H9 (cell line): ENCODE measurements at regions not wholly inside any gene's neighbourhood (a gene's known extent, or its start where the extent isn't known, plus 50 kb on each side); places are given as distances from the start of the nearest gene placed in this dataset.

Source experiments
- DNase-seq: peaks from one replicate; pipeline ENCODE4 v3.0.0-alpha.2; 2017
- H2AFZ ChIP-seq: one replicate; pipeline ENCODE4 v1.6.1; 2013; ENCODE audit warnings: mild to moderate bottlenecking, low read length, control low read depth, moderate library complexity
- H2AK5ac ChIP-seq: 2 replicates; pipeline ENCODE4 v1.6.1; 2013; ENCODE audit warnings: low read length, control low read depth, mixed read lengths; ENCODE audit not compliant: insufficient read length
- H2BK120ac ChIP-seq: one replicate; pipeline ENCODE4 v1.6.1; 2013; ENCODE audit warnings: low read depth, mild to moderate bottlenecking, low read length, control low read depth, inconsistent platforms; ENCODE audit not compliant: poor library complexity, severe bottlenecking
- H2BK12ac ChIP-seq: 2 replicates; pipeline ENCODE4 v1.6.1; 2013; ENCODE audit warnings: low read length, control low read depth, mixed read lengths, low read depth; ENCODE audit not compliant: insufficient read length
- H2BK15ac ChIP-seq: 2 replicates; pipeline ENCODE4 v1.6.1; 2013; ENCODE audit warnings: low read depth, low read length, control low read depth
- H2BK20ac ChIP-seq: one replicate; pipeline ENCODE4 v1.6.1; 2013; ENCODE audit warnings: low read depth, mild to moderate bottlenecking, low read length, control low read depth, inconsistent platforms; ENCODE audit not compliant: poor library complexity, severe bottlenecking
- H2BK5ac ChIP-seq: 2 replicates; pipeline ENCODE4 v1.6.1; 2013; ENCODE audit warnings: low read length, control low read depth, mixed read lengths; ENCODE audit not compliant: insufficient read length
- H3K14ac ChIP-seq: 2 replicates; pipeline ENCODE4 v1.6.1; 2013; ENCODE audit warnings: low read length, control low read depth; ENCODE audit not compliant: insufficient read depth
- H3K18ac ChIP-seq: 2 replicates; pipeline ENCODE4 v1.6.1; 2013; ENCODE audit warnings: low read depth, mild to moderate bottlenecking, mixed read lengths, low read length, control low read depth; ENCODE audit not compliant: insufficient read length
- H3K23ac ChIP-seq: 2 replicates; pipeline ENCODE4 v1.6.1; 2013; ENCODE audit warnings: low read length, control low read depth, mixed read lengths, low read depth; ENCODE audit not compliant: insufficient read length
- H3K23me2 ChIP-seq: 2 replicates; pipeline ENCODE4 v1.6.1; 2013; ENCODE audit warnings: low read depth, mild to moderate bottlenecking, mixed read lengths, low read length, control low read depth; ENCODE audit not compliant: insufficient read length, poor library complexity, severe bottlenecking
- H3K27ac ChIP-seq: 2 replicates; pipeline ENCODE4 v1.5.1; 2013; ENCODE audit warnings: low read length, control low read depth, mixed read lengths, low read depth; ENCODE audit not compliant: insufficient read length
- H3K27me3 ChIP-seq: 2 replicates; pipeline ENCODE4 v1.6.1; 2013; ENCODE audit warnings: low read length, control low read depth, inconsistent platforms; ENCODE audit not compliant: insufficient read depth
- H3K4ac ChIP-seq: 2 replicates; pipeline ENCODE4 v1.6.1; 2013; ENCODE audit warnings: low read depth, mild to moderate bottlenecking, control low read depth, inconsistent platforms, low read length, moderate library complexity
- H3K4me1 ChIP-seq: 2 replicates; pipeline ENCODE4 v1.6.1; 2013; ENCODE audit warnings: low read length, control low read depth, inconsistent platforms; ENCODE audit not compliant: insufficient read depth
- H3K4me2 ChIP-seq: 2 replicates; pipeline ENCODE4 v1.6.1; 2013; ENCODE audit warnings: low read length, control low read depth, mixed read lengths; ENCODE audit not compliant: insufficient read length, insufficient read depth
- H3K56ac ChIP-seq: 2 replicates; pipeline ENCODE4 v1.6.1; 2013; ENCODE audit warnings: low read depth, mild to moderate bottlenecking, mixed read lengths, low read length, control low read depth; ENCODE audit not compliant: insufficient read length
- H3K79me1 ChIP-seq: 2 replicates; pipeline ENCODE4 v1.6.1; 2013; ENCODE audit warnings: low read depth, mild to moderate bottlenecking, moderate library complexity, low read length, control low read depth, inconsistent platforms; ENCODE audit not compliant: insufficient read depth, poor library complexity, severe bottlenecking
- H3K79me2 ChIP-seq: 2 replicates; pipeline ENCODE4 v1.6.1; 2013; ENCODE audit warnings: low read length, control low read depth, inconsistent platforms; ENCODE audit not compliant: insufficient read depth
- H3K9ac ChIP-seq: 2 replicates; pipeline ENCODE4 v1.6.1; 2013; ENCODE audit warnings: low read length, control low read depth, mixed read lengths; ENCODE audit not compliant: insufficient read length; ENCODE audit errors: extremely low read depth
- H3K9me3 ChIP-seq: one replicate; pipeline ENCODE4 v1.6.1; 2013; ENCODE audit warnings: low read depth, low read length, inconsistent platforms; ENCODE audit not compliant: control insufficient read depth
- H3T11ph ChIP-seq: one replicate; pipeline ENCODE4 v1.6.1; 2013; ENCODE audit warnings: mild to moderate bottlenecking, low read length, control low read depth, inconsistent platforms
- H4K20me1 ChIP-seq: one replicate; pipeline ENCODE4 v1.6.1; 2013; ENCODE audit not compliant: control insufficient read depth, insufficient read length, insufficient read depth
- H4K5ac ChIP-seq: 2 replicates; pipeline ENCODE4 v1.6.1; 2013; ENCODE audit warnings: low read depth, mild to moderate bottlenecking, mixed read lengths, low read length, control low read depth; ENCODE audit not compliant: insufficient read length
- H4K8ac ChIP-seq: replicated peaks from 2 replicates; pipeline ENCODE4 v1.6.1; 2013; ENCODE audit warnings: low read length, control low read depth, mixed read lengths, low read depth; ENCODE audit not compliant: insufficient read length
- H4K91ac ChIP-seq: 2 replicates; pipeline ENCODE4 v1.6.1; 2013; ENCODE audit warnings: low read depth, mild to moderate bottlenecking, moderate library complexity, mixed read lengths, low read length, control low read depth; ENCODE audit not compliant: insufficient read length
- H3K27ac Mint-ChIP-seq, 3 experiments: 2 replicates in 2 of 3; 3 replicates in 1 of 3; pipeline ENCODE4 v1.8.0; 2020 to 2021; ENCODE audit warnings: mixed read lengths in 3 of 3, mild to moderate bottlenecking in 1 of 3, moderate library complexity in 1 of 3
- H3K27me3 Mint-ChIP-seq: 2 replicates; pipeline ENCODE4 v1.8.0; 2021; ENCODE audit warnings: low read depth, mild to moderate bottlenecking, moderate library complexity, mixed read lengths
- H3K36me3 Mint-ChIP-seq, 3 experiments: 2 replicates in 2 of 3; 3 replicates in 1 of 3; pipeline ENCODE4 v1.8.0; 2020 to 2021; ENCODE audit warnings: low read depth in 3 of 3, mixed read lengths in 3 of 3; ENCODE audit not compliant: insufficient read depth in 1 of 3
- H3K4me1 Mint-ChIP-seq, 2 experiments: 2 replicates each; pipeline ENCODE4 v1.8.0; 2020; ENCODE audit warnings: mixed read lengths in 2 of 2
- H3K4me3 Mint-ChIP-seq, 2 experiments: 2 replicates in 1 of 2; 3 replicates in 1 of 2; pipeline ENCODE4 v1.8.0; 2020 to 2021; ENCODE audit warnings: mild to moderate bottlenecking in 2 of 2, mixed read lengths in 2 of 2, moderate library complexity in 1 of 2
- H3K9me3 Mint-ChIP-seq, 2 experiments: 2 replicates in 1 of 2; 3 replicates in 1 of 2; pipeline ENCODE4 v1.8.0; 2020; ENCODE audit warnings: mild to moderate bottlenecking in 2 of 2, mixed read lengths in 2 of 2, moderate library complexity in 1 of 2
- WGBS: extraction: QIAGEN DNeasy Blood & Tissue Kit; methylation state at CpG from one replicate; pipeline ENCODE4 v1.1.7; 2013; ENCODE audit warnings: missing lambda C conversion rate, low lambda C conversion rate, mixed read lengths; ENCODE audit not compliant: insufficient read length; ENCODE audit errors: extremely low coverage; 5-methylcytosine and 5-hydroxymethylcytosine counted together
- TF ChIP-seq, protein P1 (sequence below): fragments of 200-600 bp; sonication (generic); conservative IDR thresholded peaks from 3 replicates; pipeline ENCODE4 v1.8.0; 2021; ENCODE audit warnings: antibody characterized with exemption, mild to moderate bottlenecking

DNA sequence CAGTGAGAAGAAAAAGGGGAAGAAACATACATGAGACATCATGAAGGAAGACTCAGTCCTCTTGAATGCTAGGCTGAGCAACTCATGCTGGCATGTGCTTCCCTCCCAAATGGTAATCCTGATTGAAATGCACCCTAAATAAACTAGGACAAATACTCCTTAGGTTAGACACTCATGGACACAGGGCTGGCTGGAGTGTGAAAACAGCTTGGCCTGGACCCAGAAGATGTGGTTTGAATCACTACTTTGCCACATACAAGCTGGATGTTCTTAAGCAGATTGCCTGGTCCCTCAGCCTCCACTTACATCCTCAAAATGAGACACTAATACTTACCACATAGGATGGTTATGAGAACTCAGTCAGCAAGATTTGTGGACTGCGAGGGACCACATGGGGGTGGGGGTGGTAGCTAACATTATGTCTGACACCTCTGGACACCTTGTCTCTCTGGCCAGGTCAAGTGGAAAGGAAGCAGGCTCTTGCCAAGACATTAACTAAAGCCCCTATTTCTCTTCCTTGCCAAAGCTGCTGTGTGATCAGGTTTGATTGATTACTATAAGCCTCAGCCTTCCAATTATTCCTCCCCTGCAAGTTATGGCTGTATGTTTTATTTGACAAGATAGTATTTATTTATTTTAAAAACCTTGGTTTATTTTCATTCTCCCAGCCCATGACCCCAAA lies 138.9 kb upstream of the SLC7A14 start:
- TF ChIP-seq, protein P1, sequence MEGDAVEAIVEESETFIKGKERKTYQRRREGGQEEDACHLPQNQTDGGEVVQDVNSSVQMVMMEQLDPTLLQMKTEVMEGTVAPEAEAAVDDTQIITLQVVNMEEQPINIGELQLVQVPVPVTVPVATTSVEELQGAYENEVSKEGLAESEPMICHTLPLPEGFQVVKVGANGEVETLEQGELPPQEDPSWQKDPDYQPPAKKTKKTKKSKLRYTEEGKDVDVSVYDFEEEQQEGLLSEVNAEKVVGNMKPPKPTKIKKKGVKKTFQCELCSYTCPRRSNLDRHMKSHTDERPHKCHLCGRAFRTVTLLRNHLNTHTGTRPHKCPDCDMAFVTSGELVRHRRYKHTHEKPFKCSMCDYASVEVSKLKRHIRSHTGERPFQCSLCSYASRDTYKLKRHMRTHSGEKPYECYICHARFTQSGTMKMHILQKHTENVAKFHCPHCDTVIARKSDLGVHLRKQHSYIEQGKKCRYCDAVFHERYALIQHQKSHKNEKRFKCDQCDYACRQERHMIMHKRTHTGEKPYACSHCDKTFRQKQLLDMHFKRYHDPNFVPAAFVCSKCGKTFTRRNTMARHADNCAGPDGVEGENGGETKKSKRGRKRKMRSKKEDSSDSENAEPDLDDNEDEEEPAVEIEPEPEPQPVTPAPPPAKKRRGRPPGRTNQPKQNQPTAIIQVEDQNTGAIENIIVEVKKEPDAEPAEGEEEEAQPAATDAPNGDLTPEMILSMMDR: no peak
- no peaks in the 10 kb centered on the region for H3K79me2 ChIP-seq
- H3K4me2 ChIP-seq: no peak overlapping the region
- H4K91ac ChIP-seq: no peak overlapping the region
- H3K9me3 ChIP-seq: no peaks in the 10 kb centered on the region
- H4K8ac ChIP-seq: no peak overlapping the region
- H4K20me1 ChIP-seq: no peaks in the 10 kb centered on the region
- no peak overlapping the region for H2BK5ac ChIP-seq
- H2BK120ac ChIP-seq: no peak overlapping the region
- H3T11ph ChIP-seq: no peak overlapping the region
- H3K9me3 Mint-ChIP-seq: no peaks in the 10 kb centered on the region
- no peak overlapping the region for H3K14ac ChIP-seq
- no peaks in the 10 kb centered on the region for H3K36me3 Mint-ChIP-seq
- H3K79me1 ChIP-seq: no peaks in the 10 kb centered on the region
- H3K27ac Mint-ChIP-seq: no peak overlapping the region
- H3K4me1 Mint-ChIP-seq: peaks cover 0 to 11% of the 10 kb centered on the region in 2 experiments; a peak in 2 of 4 replicates
- H3K27ac ChIP-seq: no peak overlapping the region
- H2BK15ac ChIP-seq: no peak overlapping the region
- H3K23me2 ChIP-seq: no peaks in the 10 kb centered on the region
- no peak overlapping the region for H3K18ac ChIP-seq
- H2BK12ac ChIP-seq: no peak overlapping the region
- H2AFZ ChIP-seq: no peak overlapping the region
- H2BK20ac ChIP-seq: no peak overlapping the region
- no peak overlapping the region for H3K4ac ChIP-seq
- H3K27me3 ChIP-seq: no peaks in the 10 kb centered on the region
- no peak overlapping the region for H4K5ac ChIP-seq
- H2AK5ac ChIP-seq: no peak overlapping the region
- no peak overlapping the region for H3K23ac ChIP-seq
- H3K56ac ChIP-seq: no peak overlapping the region
- no peak overlapping the region for H3K9ac ChIP-seq
- WGBS: no CpG with 5 or more reads among the region's 1 CpG
- H3K4me1 ChIP-seq: no peaks in the 10 kb centered on the region
- H3K4me3 Mint-ChIP-seq: no peak overlapping the region
- DNase-seq: no peak
- H3K27me3 Mint-ChIP-seq: no peaks in the 10 kb centered on the region
